NCI-H774 (cell line): ENCODE measurements at regions not wholly inside any gene's neighbourhood (a gene's known extent, or its start where the extent isn't known, plus 50 kb on each side); places are given as distances from the start of the nearest gene placed in this dataset.

ENCODE experiments used
- DNase-seq: peaks from one replicate; lab custom pipeline; 2025; lab: John Stamatoyannopoulos, UW

DNA sequence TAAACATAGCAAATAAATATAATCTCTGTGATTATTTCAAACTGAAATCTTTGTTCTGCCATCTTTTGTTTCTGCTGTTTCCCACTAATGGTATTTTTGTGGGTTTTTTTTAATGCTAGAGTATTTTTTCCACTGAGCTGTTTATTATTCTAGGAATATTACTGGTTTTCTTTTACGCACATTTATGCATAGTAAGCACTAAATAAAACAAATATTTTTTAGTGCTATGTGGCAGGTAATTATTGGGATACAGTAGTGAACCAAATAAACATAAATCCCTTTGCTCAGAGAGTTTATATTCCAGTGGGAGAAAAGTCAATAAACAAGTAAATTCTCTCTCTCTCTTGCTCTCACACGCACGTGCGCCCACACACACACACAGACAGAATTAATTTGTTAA, 397.4 kb downstream of the PRDM5 start:
- DNase-seq, result no peak

DNA sequence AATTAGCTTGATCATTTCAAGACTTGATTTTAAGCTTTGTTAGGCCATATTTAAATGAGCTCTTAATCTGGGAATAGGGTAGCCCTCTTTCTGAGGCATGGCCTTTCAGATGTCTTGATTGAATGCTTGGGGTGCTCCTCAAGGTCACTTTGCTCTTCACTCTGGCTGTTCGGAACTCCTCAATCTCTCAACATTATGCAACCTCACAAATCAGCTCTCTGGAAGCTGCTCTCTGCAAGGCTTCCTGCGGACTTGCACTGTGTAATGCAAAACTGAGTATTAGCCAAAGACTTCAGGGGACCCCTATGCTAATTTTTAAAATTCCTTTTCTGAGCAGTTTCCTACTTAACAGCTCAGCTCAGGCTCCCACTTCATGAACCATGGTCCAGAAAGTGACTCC, 398.3 kb downstream of the PRDM5 start:
- no peak for DNase-seq

DNA sequence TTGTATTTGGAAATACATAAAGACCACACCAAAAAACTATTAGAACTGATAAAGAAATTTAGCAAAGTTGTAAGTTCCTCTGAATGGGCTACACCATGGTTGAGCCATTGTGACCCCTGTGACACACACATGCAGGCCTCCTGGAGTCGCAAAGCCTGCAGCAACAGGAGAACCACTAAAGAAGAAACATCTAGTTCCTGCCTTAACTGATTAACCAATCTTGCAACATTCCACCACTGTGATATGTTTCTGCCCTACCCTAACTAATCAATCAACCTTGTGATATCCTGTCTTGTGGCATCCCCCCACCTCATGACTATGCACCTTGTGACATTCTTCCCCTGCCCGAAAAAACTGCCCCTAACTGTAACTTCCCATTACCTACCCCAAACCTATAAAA, 401.8 kb downstream of the PRDM5 start:
- DNase-seq, result no peak

DNA sequence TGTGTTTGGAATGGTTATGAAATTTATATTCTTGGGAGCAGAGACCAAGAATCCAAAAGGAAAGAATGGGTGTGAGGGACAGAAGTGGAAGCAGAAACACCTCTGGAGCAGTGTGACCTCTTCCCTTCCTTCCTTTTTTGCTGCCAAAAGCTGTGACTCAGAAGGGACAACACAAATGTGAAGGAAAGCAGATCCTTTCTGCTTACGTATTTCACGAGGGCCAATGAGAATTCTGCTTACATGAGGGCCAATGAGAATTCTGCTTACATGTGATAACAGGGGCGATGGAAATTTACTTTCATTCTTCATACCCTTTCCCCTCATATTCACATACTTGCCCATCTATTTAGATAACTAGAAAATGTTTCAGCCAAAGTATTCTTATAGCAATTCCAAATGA, 404.6 kb downstream of the PRDM5 start:
- no peak for DNase-seq

DNA sequence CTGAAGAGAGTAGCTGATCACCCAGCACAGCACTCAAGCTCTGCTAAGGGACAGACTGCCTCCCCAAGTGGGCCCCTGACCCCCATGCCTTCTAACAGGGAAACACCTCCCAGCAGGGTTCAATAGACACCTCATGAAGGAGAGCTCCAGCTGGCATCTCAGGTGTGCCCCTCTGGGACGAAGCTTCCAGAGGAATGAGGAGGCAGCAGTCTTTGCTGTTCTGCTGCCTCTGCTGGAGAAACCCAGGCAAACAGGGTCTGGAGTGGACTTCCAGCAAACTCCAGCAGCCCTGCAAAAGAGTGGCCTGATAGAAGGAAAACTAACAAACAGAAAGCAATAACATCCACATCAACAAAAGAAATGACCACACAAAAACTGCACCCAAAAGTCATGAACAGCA, 412.8 kb downstream of the PRDM5 start:
- no peak for DNase-seq

DNA sequence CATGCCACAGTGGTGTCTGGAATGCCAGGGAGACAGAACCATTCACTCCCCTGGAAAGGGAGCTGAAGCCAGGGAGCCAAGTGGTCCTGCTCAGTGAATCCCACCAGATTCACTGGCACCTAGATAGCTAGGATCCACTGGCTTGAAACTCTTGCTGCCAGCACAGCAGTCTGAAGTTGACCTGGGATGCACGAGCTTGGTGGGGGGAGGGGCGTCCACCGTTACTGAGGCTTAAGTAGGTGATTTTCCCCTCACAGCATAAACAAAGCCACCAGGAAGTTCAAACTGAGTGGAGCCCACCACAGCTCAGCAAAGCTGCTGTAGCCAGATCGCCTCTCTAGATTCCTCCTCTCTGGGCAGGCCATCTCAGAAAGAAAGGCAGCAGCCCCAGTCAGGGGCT, 413.3 kb downstream of the PRDM5 start:
- no peak for DNase-seq

DNA sequence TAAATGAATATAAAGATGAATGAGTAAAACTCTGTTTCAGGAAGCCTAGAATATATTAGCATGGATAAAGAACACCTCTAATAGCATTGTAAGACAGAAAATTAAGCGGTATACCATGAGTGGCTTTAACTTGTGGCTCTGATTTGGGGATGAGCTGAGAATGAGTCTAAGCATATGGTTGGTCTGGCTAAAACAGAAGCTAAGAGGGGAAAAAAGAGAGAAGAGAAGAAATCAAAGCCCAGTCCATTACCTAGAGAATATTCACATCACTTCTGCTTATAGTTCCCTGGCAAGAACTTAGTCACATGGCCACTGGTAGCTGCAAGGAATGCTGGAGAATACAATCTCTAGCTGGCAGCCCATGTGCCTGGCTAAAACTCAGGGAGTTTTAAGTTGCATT, 414.5 kb downstream of the PRDM5 start:
- no peak for DNase-seq

DNA sequence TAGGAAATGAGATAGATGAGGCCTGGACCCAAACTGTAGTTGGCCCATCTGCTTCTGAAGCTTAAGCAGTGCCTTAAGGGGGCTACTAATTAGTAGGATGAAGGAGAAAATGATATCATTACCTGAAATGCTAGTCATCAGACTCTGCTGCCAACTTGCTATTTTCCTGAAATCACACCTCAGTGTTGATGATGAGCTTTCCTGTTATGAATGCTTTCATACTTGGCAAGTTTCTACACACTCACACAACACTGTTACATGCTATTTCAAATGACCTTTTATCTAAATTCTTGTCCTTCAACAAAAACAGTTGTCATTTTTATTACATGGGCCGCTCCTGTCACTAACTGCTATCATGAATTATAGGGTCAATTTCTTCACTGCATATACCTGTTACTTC, 416.0 kb downstream of the PRDM5 start:
- no peak for DNase-seq

DNA sequence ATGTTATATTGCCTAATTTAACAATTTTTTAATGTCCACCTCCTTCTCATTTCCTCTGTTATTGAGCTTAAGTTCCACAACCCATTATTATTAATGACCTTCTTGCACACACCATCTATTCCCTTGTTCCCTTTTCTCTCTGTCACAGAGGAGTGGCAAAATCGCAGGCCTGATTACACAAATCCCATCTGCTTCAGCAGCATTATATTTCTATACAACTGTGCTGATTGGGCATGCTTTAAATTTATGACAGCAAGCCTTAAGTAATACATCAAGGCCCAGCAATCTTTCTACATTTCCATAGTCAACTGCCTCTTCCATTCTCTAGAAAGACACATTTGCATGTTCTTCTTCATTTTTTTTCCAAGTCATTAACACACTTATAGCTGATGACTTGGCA, 423.8 kb downstream of the PRDM5 start:
- no peak for DNase-seq

DNA sequence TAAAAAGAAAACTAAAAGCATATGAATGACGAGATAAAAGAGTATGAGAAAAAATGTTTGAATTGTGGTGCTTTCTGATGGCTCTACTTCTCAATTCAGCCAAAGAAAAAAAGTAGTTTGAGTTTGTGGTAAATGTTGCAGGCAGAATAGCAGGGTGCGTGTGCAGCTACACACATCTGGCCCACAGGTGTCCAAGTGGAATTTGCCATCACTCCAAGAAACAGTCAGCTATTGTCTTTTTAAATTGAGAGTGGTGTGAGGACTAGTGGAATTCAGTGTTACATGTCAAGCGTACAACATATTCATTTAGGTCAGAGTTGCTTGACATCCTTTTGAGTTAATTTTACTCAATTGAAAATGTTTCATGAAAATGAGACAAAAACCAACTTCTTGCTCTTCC, 424.8 kb upstream of the MAD2L1 start:
- DNase-seq, result no peak

DNA sequence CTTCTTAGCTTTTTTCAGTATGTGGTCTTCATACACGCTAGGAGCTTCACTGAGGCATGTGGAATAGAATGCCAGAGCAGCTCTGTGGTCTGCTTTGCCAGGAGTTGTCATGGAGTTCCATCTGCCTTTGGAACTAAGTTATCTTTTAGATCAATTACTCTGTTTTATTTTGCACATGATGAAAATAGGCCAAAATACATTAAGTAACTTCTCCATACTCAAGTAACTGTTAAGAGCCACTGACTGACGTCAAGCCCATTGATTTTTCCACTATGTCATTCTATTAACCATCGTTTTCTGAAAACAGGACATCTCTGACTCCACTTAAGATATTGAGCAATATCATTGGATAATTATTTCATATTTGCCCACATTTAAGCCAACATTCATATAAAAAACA, 415.1 kb upstream of the MAD2L1 start:
- no peak for DNase-seq

DNA sequence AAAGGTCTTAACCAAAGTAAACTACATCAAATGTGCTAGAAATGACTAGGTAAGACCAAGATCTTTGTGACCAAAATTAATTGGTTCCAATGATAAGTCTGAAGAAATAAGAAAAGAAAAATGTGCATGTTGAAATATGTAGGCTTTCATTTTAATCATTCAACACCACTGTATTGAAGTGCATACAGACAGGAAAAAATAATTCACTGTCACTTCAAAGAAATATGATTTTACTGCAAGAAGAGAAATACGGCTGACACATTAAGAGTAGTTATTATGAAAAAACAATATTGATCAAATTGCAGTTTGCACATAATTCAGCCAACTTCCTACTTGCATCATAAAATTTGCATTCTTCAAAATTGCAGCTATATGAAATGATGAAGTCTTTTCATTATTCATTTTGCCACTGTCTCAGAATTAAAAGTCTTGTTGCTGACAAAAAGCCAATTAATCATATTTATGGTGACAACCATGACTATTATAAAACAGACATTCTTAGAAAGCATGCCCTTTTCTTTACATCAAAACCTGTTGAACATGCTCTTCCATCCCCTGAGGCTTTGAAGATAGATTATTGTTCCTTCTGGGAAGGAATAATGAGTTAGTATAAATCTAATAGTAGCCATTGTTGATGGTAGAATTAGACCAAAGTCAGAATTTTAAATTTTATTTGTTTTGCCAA, 405.9 kb upstream of the MAD2L1 start:
- no peak for DNase-seq

DNA sequence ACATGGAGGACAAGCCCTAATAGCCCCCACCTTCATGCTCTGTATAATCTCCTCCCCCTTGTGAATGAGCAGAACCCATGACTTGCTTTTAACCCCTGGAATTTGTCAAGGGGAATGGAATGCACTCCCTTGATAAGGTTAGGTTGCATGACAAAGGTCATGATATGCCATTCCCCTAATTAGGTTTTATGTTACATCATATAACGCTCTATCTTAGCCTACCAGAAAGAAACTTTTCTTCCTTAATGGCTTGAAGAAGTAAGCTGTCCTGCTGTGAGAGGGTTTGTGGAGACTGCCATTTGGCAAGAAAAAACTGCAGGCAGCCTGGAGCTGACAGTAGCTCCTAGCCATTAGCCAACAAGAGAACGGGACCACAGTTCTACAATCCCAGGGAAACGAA, 399.8 kb upstream of the MAD2L1 start:
- no peak for DNase-seq

DNA sequence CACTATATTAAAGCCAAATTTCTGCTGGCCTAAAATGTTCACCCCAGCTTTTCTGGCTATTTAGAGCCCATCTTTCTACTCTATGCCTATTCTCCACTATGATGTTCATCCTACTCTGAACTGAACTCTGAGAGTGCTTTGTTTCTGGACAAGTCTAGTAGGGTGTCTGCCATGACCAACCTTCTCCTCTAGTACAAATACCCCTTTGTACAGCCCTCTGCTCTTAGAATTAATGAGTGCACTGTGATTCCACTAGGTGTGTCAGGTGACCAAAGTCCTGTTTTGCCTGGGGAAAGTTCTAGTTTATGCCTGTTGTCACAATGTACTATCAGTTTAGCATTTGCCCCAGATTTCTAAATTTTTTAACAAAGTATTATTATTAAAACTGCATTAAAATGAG, 388.1 kb upstream of the MAD2L1 start:
- no peak for DNase-seq

DNA sequence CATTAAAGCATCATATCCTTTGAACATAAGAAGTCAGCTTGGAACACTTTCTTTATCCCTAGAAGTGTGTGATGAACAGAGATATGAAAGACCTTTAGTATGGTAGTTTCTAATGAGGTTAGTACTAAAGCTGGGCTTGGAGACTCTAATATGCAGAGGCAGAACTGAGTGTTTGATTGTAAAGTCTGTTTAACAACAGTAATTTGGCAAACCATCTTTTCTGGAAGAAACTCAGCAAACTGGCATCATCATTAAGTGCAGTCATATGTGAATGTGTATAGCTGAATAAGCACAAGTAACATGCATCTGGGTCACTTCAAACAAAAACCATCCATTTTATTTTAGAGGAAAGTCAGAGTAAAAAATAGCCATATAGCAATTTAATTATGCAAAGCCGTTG, 385.9 kb upstream of the MAD2L1 start:
- DNase-seq, result no peak

DNA sequence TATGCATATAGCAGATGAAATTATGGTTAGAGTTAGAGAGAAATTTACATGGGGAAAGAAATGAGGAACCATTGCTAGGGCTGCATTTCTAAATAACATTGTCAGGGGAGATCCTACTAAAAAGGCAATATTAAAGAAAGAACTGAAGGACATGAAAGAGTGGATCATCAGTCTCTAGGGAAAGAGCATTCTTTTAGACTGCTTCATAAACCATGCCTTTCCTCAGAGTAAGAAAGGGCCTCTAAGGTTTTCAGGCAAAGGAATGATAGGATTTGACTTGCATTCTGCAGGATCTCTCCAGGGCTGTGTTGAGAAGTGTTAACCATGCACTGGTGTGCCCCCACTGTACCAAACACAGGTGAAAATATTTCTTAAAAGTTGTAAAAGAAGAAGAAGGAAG, 385.4 kb upstream of the MAD2L1 start:
- DNase-seq, result no peak

DNA sequence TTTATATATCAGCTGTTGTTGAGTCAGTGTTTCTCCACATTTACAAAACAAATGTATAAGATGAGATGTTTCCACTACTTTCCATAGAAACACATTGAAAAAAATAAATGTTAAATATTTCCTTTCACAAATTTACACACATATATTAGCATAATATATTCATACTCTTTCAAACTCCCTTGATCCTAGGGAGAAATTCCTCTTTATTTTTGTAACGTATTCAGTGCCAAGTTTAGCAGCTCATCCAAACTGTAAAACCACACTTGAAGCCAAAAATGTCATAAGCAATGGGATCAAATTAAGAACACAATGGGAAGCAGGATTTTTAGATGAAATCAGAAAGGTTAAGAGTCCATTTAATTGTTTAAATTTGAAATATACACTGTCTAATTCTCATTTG, 381.1 kb upstream of the MAD2L1 start:
- no peak for DNase-seq

DNA sequence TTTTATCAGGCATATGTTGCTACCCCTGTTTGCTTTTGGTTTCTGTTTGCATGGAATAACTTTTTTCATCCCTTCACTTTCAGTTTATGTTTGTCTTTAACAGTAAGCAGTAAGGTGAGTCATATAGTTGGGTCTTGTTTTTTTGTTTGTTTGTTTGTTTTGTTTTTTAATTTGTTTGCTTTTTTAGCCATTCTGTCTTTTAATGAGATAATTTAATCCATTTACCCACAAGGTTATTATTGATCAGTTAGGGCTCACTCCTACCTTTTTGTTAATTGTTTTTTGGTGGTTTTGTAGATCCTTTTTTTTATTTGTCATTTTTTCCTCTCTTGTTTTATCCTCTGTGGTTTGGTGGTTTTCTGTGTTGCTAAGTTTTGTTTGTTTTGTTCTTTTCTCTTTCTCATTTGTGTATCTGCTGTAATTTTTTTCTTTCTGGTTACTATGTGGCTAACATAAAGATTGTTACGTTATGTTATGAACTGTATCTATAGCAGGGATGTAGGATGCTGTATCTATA, 379.5 kb upstream of the MAD2L1 start:
- DNase-seq, result no peak

DNA sequence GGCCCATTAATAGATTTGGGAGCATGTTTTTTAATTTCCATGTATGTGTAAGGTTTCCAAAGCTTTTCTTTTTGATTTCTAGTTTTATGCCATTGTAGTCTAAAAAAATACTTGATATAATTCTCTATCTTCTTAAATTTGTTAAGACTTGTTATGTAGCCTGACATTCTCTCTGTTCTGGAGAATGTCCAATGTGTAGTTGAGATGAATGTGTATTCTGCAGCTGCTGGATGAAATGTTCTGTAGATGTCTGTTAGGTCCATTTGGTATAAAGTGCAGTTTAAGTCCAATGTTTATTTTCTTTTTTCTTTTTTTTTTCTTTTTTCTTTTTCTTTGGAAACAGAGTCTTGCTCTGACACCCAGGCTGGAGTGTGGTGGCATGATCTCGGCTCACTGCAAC, 378.5 kb upstream of the MAD2L1 start:
- no peak for DNase-seq

DNA sequence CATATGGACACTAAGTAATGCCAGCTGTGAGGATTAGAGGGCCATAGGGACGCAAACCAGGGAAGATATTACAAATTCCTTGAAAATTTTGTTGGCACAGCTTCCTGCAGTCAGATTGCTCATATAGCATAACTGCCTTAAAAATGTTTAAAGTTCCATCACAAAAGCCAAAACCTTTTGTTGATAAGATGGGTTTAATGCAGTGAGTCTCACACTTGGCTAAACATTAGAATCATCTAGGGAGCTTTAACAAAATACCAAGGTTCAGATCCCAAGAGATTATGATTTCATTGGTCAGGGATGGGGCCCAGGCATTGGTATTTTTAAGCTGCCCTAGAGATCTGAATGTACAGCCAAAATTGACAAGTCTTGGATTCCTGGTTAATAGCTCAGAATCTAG, 376.5 kb upstream of the MAD2L1 start:
- no peak for DNase-seq

DNA sequence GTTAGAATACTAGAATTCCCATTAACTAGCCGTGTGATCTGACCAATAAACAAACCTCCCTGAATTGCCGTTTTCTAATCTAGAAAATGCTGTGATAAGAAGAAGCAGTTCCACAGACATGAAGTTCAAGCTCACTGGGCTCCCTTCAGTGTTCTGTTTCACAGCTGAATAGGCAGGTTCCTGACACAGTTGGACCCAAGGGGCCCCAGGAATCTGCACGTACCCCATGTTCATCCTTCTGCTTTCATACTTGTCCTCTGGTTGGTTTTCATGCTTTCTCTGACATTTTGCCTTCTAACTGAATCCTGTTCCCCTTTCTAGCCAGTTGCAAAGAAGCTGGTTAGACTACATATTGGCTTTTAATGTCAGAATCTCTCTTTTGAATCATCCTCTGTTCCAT, 374.1 kb upstream of the MAD2L1 start:
- no peak for DNase-seq

DNA sequence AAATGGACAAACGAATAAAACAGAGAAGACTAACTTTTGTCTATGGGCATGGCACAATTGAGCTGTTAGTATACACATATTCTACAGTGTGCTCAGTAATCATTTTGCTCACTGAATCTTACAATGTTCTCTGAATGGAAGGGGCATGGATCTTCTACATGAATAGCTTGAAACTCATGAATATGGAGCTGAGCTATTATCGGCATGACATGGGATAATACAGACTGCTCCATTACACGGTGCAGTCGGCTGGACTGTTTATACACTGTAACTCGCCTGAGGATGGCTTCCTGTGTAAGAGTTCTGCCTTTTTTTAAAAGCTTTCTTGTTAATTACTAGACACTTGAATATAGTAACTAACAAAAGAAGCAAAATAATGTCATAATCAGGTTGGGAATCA, 368.5 kb upstream of the MAD2L1 start:
- no peak for DNase-seq

DNA sequence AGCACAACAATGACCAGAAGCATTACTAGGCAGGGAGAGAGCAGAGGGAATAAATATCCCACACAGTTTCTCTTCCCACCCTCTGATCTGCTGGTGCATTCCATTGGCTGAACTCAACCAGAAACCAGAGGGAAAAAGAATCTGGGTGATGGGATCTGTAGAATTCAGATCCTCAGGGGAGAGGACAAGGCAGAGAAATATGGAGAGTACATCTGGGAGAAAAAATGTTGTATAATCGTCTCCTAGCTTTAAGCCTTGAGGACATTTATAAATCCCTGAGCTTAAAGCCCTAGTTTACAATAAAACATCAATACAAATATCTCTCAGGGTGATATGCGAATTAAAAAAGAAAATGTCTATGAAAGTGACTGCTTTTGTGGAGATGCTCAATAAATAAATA, 368.1 kb upstream of the MAD2L1 start:
- DNase-seq, result no peak

DNA sequence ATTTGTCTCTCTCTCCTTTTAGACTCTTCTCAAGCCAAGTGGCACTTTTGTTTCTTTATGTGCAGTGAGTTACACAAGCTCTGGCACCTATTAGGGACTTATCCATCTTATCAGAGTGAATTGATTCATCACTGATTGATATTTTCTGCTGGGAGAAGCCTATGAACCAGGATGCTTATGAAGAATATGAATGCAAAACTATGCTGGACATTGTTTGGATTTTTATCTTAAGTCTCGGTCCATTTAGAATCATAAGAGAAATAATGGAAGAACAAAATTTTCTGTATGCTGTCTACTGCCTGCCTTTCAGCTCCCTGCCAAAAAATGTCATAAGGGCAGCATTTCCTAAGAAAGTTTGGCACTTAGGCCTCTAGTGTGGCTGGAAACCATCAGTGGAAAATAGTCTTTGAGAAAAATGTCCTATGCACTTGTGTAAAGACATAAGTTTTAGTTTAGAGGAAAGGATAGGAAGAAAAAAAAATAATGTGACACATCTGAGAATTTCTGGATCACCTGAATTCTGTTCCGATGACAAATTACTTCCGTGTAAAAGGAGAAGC, 365.7 kb upstream of the MAD2L1 start:
- DNase-seq, result no peak
